ACHN (cell line): ENCODE measurements at regions not wholly inside any gene's neighbourhood (a gene's known extent, or its start where the extent isn't known, plus 50 kb on each side); places are given as distances from the start of the nearest gene placed in this dataset.
A peak's percentile ranks its signal among the peaks of the same experiment; 100 is the strongest.

Experiments used
- DNase-seq: peaks from one replicate; pipeline ENCODE4 v3.0.0-alpha.2; 2015
- in situ Hi-C: cut with HindIII; loops from 2 replicates; pipeline ENCODE4 v1.10.0; 2017; ENCODE audit warnings: low sequenced_read_pairs, low pct_ligation_motif_present, low pct_unique_long_range_greater_than_20kb

- DNase-seq: no peak
- in situ Hi-C loops: no loop called here
These were observed 1376.4 kb downstream of the CDH11 start for GRCh38 chr16:63745456-63745855.

- DNase-seq: no peak
These were observed 1377.6 kb downstream of the CDH11 start for GRCh38 chr16:63744077-63744874.

GRCh38 chr16:63742150-63742549 is 1379.7 kb downstream of the CDH11 start:
- in situ Hi-C loops: no loop called here

More at GRCh38 chr16:63744077-63744874, 1377.6 kb downstream of the CDH11 start:
- in situ Hi-C loops: no loop called here

GRCh38 chr16:63737633-63738032 is 1384.2 kb downstream of the CDH11 start:
- in situ Hi-C loops: no loop called here
- DNase-seq: no peak

More at GRCh38 chr16:63742150-63742549, 1379.7 kb downstream of the CDH11 start:
- no peak for DNase-seq

- no peak for DNase-seq
- in situ Hi-C loops: no loop called here
These were observed 1386.4 kb downstream of the CDH11 start for GRCh38 chr16:63735456-63735855.

- in situ Hi-C loops: no loop called here
- DNase-seq: no peak
These were observed 1401.0 kb downstream of the CDH11 start for GRCh38 chr16:63720848-63721247.

GRCh38 chr16:63719926-63720325 is 1401.9 kb downstream of the CDH11 start:
- in situ Hi-C loops: no loop called here
- no peak for DNase-seq

GRCh38 chr16:63717806-63718205 is 1404.1 kb downstream of the CDH11 start:
- no peak for DNase-seq
- in situ Hi-C loops: no loop called here

- in situ Hi-C loops: no loop called here
- no peak for DNase-seq
These were observed 1407.0 kb downstream of the CDH11 start for GRCh38 chr16:63714876-63715275.

GRCh38 chr16:63712725-63713124 is 1409.1 kb downstream of the CDH11 start:
- in situ Hi-C loops: no loop called here

GRCh38 chr16:63703612-63704011 is 1418.3 kb downstream of the CDH11 start:
- in situ Hi-C loops: no loop called here
- DNase-seq: no peak

More at GRCh38 chr16:63712725-63713124, 1409.1 kb downstream of the CDH11 start:
- DNase-seq: no peak

GRCh38 chr16:63702981-63703590 is 1418.8 kb downstream of the CDH11 start:
- peak; percentile 85 for DNase-seq
- in situ Hi-C loops: no loop called here

GRCh38 chr16:63697736-63698135 is 1424.1 kb downstream of the CDH11 start:
- DNase-seq: no peak
- in situ Hi-C loops: no loop called here

- DNase-seq: no peak
- in situ Hi-C loops: no loop called here
These were observed 1426.5 kb downstream of the CDH11 start for GRCh38 chr16:63695347-63695746.

GRCh38 chr16:63690961-63691360 is 1430.9 kb downstream of the CDH11 start:
- DNase-seq: no peak
- in situ Hi-C loops: no loop called here

- no peak for DNase-seq
- in situ Hi-C loops: no loop called here
These were observed 1431.6 kb downstream of the CDH11 start for GRCh38 chr16:63690267-63690666.

GRCh38 chr16:63689068-63689467 is 1432.8 kb downstream of the CDH11 start:
- no peak for DNase-seq
- in situ Hi-C loops: no loop called here

- in situ Hi-C loops: no loop called here
- DNase-seq: no peak
These were observed 1437.4 kb downstream of the CDH11 start for GRCh38 chr16:63684149-63685101.

GRCh38 chr16:63682844-63683243 is 1439.0 kb downstream of the CDH11 start:
- no peak for DNase-seq
- in situ Hi-C loops: no loop called here
